HL-60 (cell line): ENCODE measurements at regions not wholly inside any gene's neighbourhood (a gene's known extent, or its start where the extent isn't known, plus 50 kb on each side); places are given as distances from the start of the nearest gene placed in this dataset.

ENCODE experiments used
- DNase-seq, 2 experiments: peaks; one replicate each; pipeline ENCODE4 v3.0.0-alpha.2; 2010 to 2020; ENCODE audit warnings: low read depth in 1 of 2, low spot score in 1 of 2
- H3K27ac ChIP-seq: fragments of 250-450 bp; sonication (Bioruptor Pico); replicated peaks from 2 replicates; pipeline ENCODE4 v1.5.1; 2020; ENCODE audit warnings: mild to moderate bottlenecking, moderate library complexity
- H3K27me3 ChIP-seq: fragments of 250-450 bp; sonication (Bioruptor Pico); 2 replicates; pipeline ENCODE4 v1.5.1; 2021; ENCODE audit warnings: mild to moderate bottlenecking, moderate library complexity; ENCODE audit not compliant: insufficient read depth, poor library complexity, severe bottlenecking
- H3K4me3 ChIP-seq: replicated peaks from 2 replicates; pipeline ENCODE4 v1.5.1; 2011; ENCODE audit warnings: mild to moderate bottlenecking, control low read depth, low read length; ENCODE audit not compliant: insufficient read depth
- CTCF ChIP-seq: IDR thresholded peaks from one replicate; pipeline ENCODE4 v1.5.1; 2011; ENCODE audit warnings: low read length, control low read depth, inconsistent platforms; ENCODE audit not compliant: insufficient read depth
- GABPA ChIP-seq: IDR thresholded peaks from 2 replicates; pipeline ENCODE4 v1.6.1; 2012; ENCODE audit warnings: low read depth
- POLR2AphosphoS5 ChIP-seq: IDR thresholded peaks from 2 replicates; pipeline ENCODE4 v1.6.1; 2012; ENCODE audit warnings: low read depth
- REST ChIP-seq: IDR thresholded peaks from 2 replicates; pipeline ENCODE4 v1.6.1; 2012; ENCODE audit warnings: low read depth; ENCODE audit not compliant: insufficient replicate concordance
- SPI1 ChIP-seq: IDR thresholded peaks from 2 replicates; pipeline ENCODE4 v1.6.1; 2012; ENCODE audit warnings: low read depth, mild to moderate bottlenecking, borderline replicate concordance

- DNase-seq = no peak
- H3K4me3 ChIP-seq = no peak overlapping the region
- H3K27me3 ChIP-seq = no peaks in the 10 kb centered on the region
- TF ChIP-seq REST (no peak), POLR2AphosphoS5 (no peak), GABPA (no peak), SPI1 (no peak), CTCF (no peak)
- H3K27ac ChIP-seq = no peak overlapping the region
These were observed 221.4 kb downstream of the MTERF1 start for GRCh38 chr7:91659096-91659495.

- no peak for DNase-seq
- no peak overlapping the region for H3K27ac ChIP-seq
- no peak overlapping the region for H3K4me3 ChIP-seq
- TF ChIP-seq POLR2AphosphoS5 (no peak), REST (no peak), GABPA (no peak), SPI1 (no peak), CTCF (no peak)
- no peaks in the 10 kb centered on the region for H3K27me3 ChIP-seq
These were observed 219.7 kb downstream of the MTERF1 start for GRCh38 chr7:91660734-91661356.

- Histone ChIP-seq H3K27me3 (no peaks in the 10 kb centered on the region), H3K27ac (no peak overlapping the region), H3K4me3 (no peak overlapping the region)
- no peak for TF ChIP-seq SPI1
- TF ChIP-seq CTCF = no peak
- TF ChIP-seq GABPA = no peak
- no peak for TF ChIP-seq REST
- no peak for TF ChIP-seq POLR2AphosphoS5
- no peak for DNase-seq
These were observed 218.8 kb downstream of the MTERF1 start for GRCh38 chr7:91661727-91662126.
